CD4-positive, alpha-beta T cell treated with Interferon gamma for 1 hour (primary cell): ENCODE measurements at regions not wholly inside any gene's neighbourhood (a gene's known extent, or its start where the extent isn't known, plus 50 kb on each side); places are given as distances from the start of the nearest gene placed in this dataset.
A peak's percentile ranks its signal among the peaks of the same experiment; 100 is the strongest.

ENCODE experiments used
- DNase-seq: peaks from one replicate; pipeline ENCODE4 v3.0.0-alpha.2; 2020

GRCh38 chr7:4616116-4616515, 66.0 kb upstream of the FOXK1 start:
- DNase-seq = no peak

- DNase-seq = no peak
These were observed 60.7 kb upstream of the FOXK1 start for GRCh38 chr7:4621396-4621795.

GRCh38 chr7:4626318-4626845, 55.7 kb upstream of the FOXK1 start:
- DNase-seq = no peak

GRCh38 chr7:4629287-4629895, 52.7 kb upstream of the FOXK1 start:
- no peak for DNase-seq

GRCh38 chr7:4631380-4632179, 50.5 kb upstream of the FOXK1 start:
- peak; percentile 6 for DNase-seq
